H9 (cell line): ENCODE measurements at regions not wholly inside any gene's neighbourhood (a gene's known extent, or its start where the extent isn't known, plus 50 kb on each side); places are given as distances from the start of the nearest gene placed in this dataset.

Experiments used
- DNase-seq: peaks from one replicate; pipeline ENCODE4 v3.0.0-alpha.2; 2017
- H2AFZ ChIP-seq: one replicate; pipeline ENCODE4 v1.6.1; 2013; ENCODE audit warnings: mild to moderate bottlenecking, low read length, control low read depth, moderate library complexity
- H2AK5ac ChIP-seq: 2 replicates; pipeline ENCODE4 v1.6.1; 2013; ENCODE audit warnings: low read length, control low read depth, mixed read lengths; ENCODE audit not compliant: insufficient read length
- H2BK120ac ChIP-seq: one replicate; pipeline ENCODE4 v1.6.1; 2013; ENCODE audit warnings: low read depth, mild to moderate bottlenecking, low read length, control low read depth, inconsistent platforms; ENCODE audit not compliant: poor library complexity, severe bottlenecking
- H2BK12ac ChIP-seq: 2 replicates; pipeline ENCODE4 v1.6.1; 2013; ENCODE audit warnings: low read length, control low read depth, mixed read lengths, low read depth; ENCODE audit not compliant: insufficient read length
- H2BK15ac ChIP-seq: 2 replicates; pipeline ENCODE4 v1.6.1; 2013; ENCODE audit warnings: low read depth, low read length, control low read depth
- H2BK20ac ChIP-seq: one replicate; pipeline ENCODE4 v1.6.1; 2013; ENCODE audit warnings: low read depth, mild to moderate bottlenecking, low read length, control low read depth, inconsistent platforms; ENCODE audit not compliant: poor library complexity, severe bottlenecking
- H2BK5ac ChIP-seq: 2 replicates; pipeline ENCODE4 v1.6.1; 2013; ENCODE audit warnings: low read length, control low read depth, mixed read lengths; ENCODE audit not compliant: insufficient read length
- H3K14ac ChIP-seq: 2 replicates; pipeline ENCODE4 v1.6.1; 2013; ENCODE audit warnings: low read length, control low read depth; ENCODE audit not compliant: insufficient read depth
- H3K18ac ChIP-seq: 2 replicates; pipeline ENCODE4 v1.6.1; 2013; ENCODE audit warnings: low read depth, mild to moderate bottlenecking, mixed read lengths, low read length, control low read depth; ENCODE audit not compliant: insufficient read length
- H3K23ac ChIP-seq: 2 replicates; pipeline ENCODE4 v1.6.1; 2013; ENCODE audit warnings: low read length, control low read depth, mixed read lengths, low read depth; ENCODE audit not compliant: insufficient read length
- H3K23me2 ChIP-seq: 2 replicates; pipeline ENCODE4 v1.6.1; 2013; ENCODE audit warnings: low read depth, mild to moderate bottlenecking, mixed read lengths, low read length, control low read depth; ENCODE audit not compliant: insufficient read length, poor library complexity, severe bottlenecking
- H3K27ac ChIP-seq: 2 replicates; pipeline ENCODE4 v1.5.1; 2013; ENCODE audit warnings: low read length, control low read depth, mixed read lengths, low read depth; ENCODE audit not compliant: insufficient read length
- H3K27me3 ChIP-seq: 2 replicates; pipeline ENCODE4 v1.6.1; 2013; ENCODE audit warnings: low read length, control low read depth, inconsistent platforms; ENCODE audit not compliant: insufficient read depth
- H3K4ac ChIP-seq: 2 replicates; pipeline ENCODE4 v1.6.1; 2013; ENCODE audit warnings: low read depth, mild to moderate bottlenecking, control low read depth, inconsistent platforms, low read length, moderate library complexity
- H3K4me1 ChIP-seq: 2 replicates; pipeline ENCODE4 v1.6.1; 2013; ENCODE audit warnings: low read length, control low read depth, inconsistent platforms; ENCODE audit not compliant: insufficient read depth
- H3K4me2 ChIP-seq: 2 replicates; pipeline ENCODE4 v1.6.1; 2013; ENCODE audit warnings: low read length, control low read depth, mixed read lengths; ENCODE audit not compliant: insufficient read length, insufficient read depth
- H3K56ac ChIP-seq: 2 replicates; pipeline ENCODE4 v1.6.1; 2013; ENCODE audit warnings: low read depth, mild to moderate bottlenecking, mixed read lengths, low read length, control low read depth; ENCODE audit not compliant: insufficient read length
- H3K79me1 ChIP-seq: 2 replicates; pipeline ENCODE4 v1.6.1; 2013; ENCODE audit warnings: low read depth, mild to moderate bottlenecking, moderate library complexity, low read length, control low read depth, inconsistent platforms; ENCODE audit not compliant: insufficient read depth, poor library complexity, severe bottlenecking
- H3K79me2 ChIP-seq: 2 replicates; pipeline ENCODE4 v1.6.1; 2013; ENCODE audit warnings: low read length, control low read depth, inconsistent platforms; ENCODE audit not compliant: insufficient read depth
- H3K9ac ChIP-seq: 2 replicates; pipeline ENCODE4 v1.6.1; 2013; ENCODE audit warnings: low read length, control low read depth, mixed read lengths; ENCODE audit not compliant: insufficient read length; ENCODE audit errors: extremely low read depth
- H3K9me3 ChIP-seq: one replicate; pipeline ENCODE4 v1.6.1; 2013; ENCODE audit warnings: low read depth, low read length, inconsistent platforms; ENCODE audit not compliant: control insufficient read depth
- H3T11ph ChIP-seq: one replicate; pipeline ENCODE4 v1.6.1; 2013; ENCODE audit warnings: mild to moderate bottlenecking, low read length, control low read depth, inconsistent platforms
- H4K20me1 ChIP-seq: one replicate; pipeline ENCODE4 v1.6.1; 2013; ENCODE audit not compliant: control insufficient read depth, insufficient read length, insufficient read depth
- H4K5ac ChIP-seq: 2 replicates; pipeline ENCODE4 v1.6.1; 2013; ENCODE audit warnings: low read depth, mild to moderate bottlenecking, mixed read lengths, low read length, control low read depth; ENCODE audit not compliant: insufficient read length
- H4K8ac ChIP-seq: replicated peaks from 2 replicates; pipeline ENCODE4 v1.6.1; 2013; ENCODE audit warnings: low read length, control low read depth, mixed read lengths, low read depth; ENCODE audit not compliant: insufficient read length
- H4K91ac ChIP-seq: 2 replicates; pipeline ENCODE4 v1.6.1; 2013; ENCODE audit warnings: low read depth, mild to moderate bottlenecking, moderate library complexity, mixed read lengths, low read length, control low read depth; ENCODE audit not compliant: insufficient read length
- H3K27ac Mint-ChIP-seq, 3 experiments: 2 replicates in 2 of 3; 3 replicates in 1 of 3; pipeline ENCODE4 v1.8.0; 2020 to 2021; ENCODE audit warnings: mixed read lengths in 3 of 3, mild to moderate bottlenecking in 1 of 3, moderate library complexity in 1 of 3
- H3K27me3 Mint-ChIP-seq: 2 replicates; pipeline ENCODE4 v1.8.0; 2021; ENCODE audit warnings: low read depth, mild to moderate bottlenecking, moderate library complexity, mixed read lengths
- H3K36me3 Mint-ChIP-seq, 3 experiments: 2 replicates in 2 of 3; 3 replicates in 1 of 3; pipeline ENCODE4 v1.8.0; 2020 to 2021; ENCODE audit warnings: low read depth in 3 of 3, mixed read lengths in 3 of 3; ENCODE audit not compliant: insufficient read depth in 1 of 3
- H3K4me1 Mint-ChIP-seq, 2 experiments: 2 replicates each; pipeline ENCODE4 v1.8.0; 2020; ENCODE audit warnings: mixed read lengths in 2 of 2
- H3K4me3 Mint-ChIP-seq, 2 experiments: 2 replicates in 1 of 2; 3 replicates in 1 of 2; pipeline ENCODE4 v1.8.0; 2020 to 2021; ENCODE audit warnings: mild to moderate bottlenecking in 2 of 2, mixed read lengths in 2 of 2, moderate library complexity in 1 of 2
- H3K9me3 Mint-ChIP-seq, 2 experiments: 2 replicates in 1 of 2; 3 replicates in 1 of 2; pipeline ENCODE4 v1.8.0; 2020; ENCODE audit warnings: mild to moderate bottlenecking in 2 of 2, mixed read lengths in 2 of 2, moderate library complexity in 1 of 2
- WGBS: extraction: QIAGEN DNeasy Blood & Tissue Kit; methylation state at CpG from one replicate; pipeline ENCODE4 v1.1.7; 2013; ENCODE audit warnings: missing lambda C conversion rate, low lambda C conversion rate, mixed read lengths; ENCODE audit not compliant: insufficient read length; ENCODE audit errors: extremely low coverage; 5-methylcytosine and 5-hydroxymethylcytosine counted together
- TF ChIP-seq, protein P1 (sequence below): fragments of 200-600 bp; sonication (generic); conservative IDR thresholded peaks from 3 replicates; pipeline ENCODE4 v1.8.0; 2021; ENCODE audit warnings: antibody characterized with exemption, mild to moderate bottlenecking

DNA sequence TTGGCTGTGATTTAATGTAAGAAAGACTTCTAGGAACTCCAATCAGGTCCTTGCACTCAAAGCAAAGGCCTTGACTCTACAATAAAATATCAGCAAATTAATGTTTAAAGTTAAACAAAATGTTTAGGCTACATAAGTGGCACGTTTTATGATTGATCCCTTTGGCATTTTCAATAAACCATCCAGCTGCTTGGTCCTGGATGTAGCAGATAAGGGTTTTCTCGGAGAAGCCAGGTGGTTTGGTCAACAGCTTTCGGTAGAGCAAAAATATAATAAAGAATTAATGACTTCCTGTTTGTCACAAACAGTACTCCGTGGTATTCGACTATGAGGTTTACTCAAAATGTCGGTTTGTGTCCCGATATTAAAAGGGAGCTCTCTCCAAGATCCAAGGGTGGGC lies 95.8 kb downstream of the GEMIN8 start:
- peaks cover 39 to 50% of the 10 kb centered on the region in 2 experiments for H3K4me1 Mint-ChIP-seq
- peaks cover 5% of the 10 kb centered on the region for H3K23me2 ChIP-seq
- no peak overlapping the region for H2AFZ ChIP-seq

More for the DNA sequence above, 95.8 kb downstream of the GEMIN8 start:
- no peak overlapping the region for H4K8ac ChIP-seq
- H2BK20ac ChIP-seq: no peak overlapping the region
- peak overlapping the region; percentile 37 for H3K4me2 ChIP-seq
- no peak overlapping the region for H3K4ac ChIP-seq
- no peaks in the 10 kb centered on the region for H3K9me3 ChIP-seq
- no peak overlapping the region for H2BK120ac ChIP-seq
- WGBS: no CpG with 5 or more reads among the region's 7 CpGs
- Mint-ChIP-seq H3K9me3 (peaks cover 23 to 39% of the 10 kb centered on the region in 2 experiments), H3K27me3 (no peaks in the 10 kb centered on the region), H3K27ac (peak overlapping the region; percentile 47 to 84 (median 64); a peak in 5 of 7 replicates), H3K4me3 (peak overlapping the region in 1 of 2 experiments; percentile 33; a peak in 1 of 5 replicates), H3K36me3 (peaks cover 21 to 32% (median 30%) of the 10 kb centered on the region in 3 experiments)
- TF ChIP-seq, protein P1, sequence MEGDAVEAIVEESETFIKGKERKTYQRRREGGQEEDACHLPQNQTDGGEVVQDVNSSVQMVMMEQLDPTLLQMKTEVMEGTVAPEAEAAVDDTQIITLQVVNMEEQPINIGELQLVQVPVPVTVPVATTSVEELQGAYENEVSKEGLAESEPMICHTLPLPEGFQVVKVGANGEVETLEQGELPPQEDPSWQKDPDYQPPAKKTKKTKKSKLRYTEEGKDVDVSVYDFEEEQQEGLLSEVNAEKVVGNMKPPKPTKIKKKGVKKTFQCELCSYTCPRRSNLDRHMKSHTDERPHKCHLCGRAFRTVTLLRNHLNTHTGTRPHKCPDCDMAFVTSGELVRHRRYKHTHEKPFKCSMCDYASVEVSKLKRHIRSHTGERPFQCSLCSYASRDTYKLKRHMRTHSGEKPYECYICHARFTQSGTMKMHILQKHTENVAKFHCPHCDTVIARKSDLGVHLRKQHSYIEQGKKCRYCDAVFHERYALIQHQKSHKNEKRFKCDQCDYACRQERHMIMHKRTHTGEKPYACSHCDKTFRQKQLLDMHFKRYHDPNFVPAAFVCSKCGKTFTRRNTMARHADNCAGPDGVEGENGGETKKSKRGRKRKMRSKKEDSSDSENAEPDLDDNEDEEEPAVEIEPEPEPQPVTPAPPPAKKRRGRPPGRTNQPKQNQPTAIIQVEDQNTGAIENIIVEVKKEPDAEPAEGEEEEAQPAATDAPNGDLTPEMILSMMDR: no peak
- H3K9ac ChIP-seq: no peak overlapping the region
- H2BK5ac ChIP-seq: no peak overlapping the region
- no peak overlapping the region for H3T11ph ChIP-seq
- no peaks in the 10 kb centered on the region for H3K79me1 ChIP-seq
- H4K5ac ChIP-seq: no peak overlapping the region
- no peak for DNase-seq
- H3K4me1 ChIP-seq: peaks cover 16% of the 10 kb centered on the region; the same call in 1 of the 2 replicates
- no peaks in the 10 kb centered on the region for H4K20me1 ChIP-seq
- no peak overlapping the region for H2BK15ac ChIP-seq
- H4K91ac ChIP-seq: no peak overlapping the region
- H3K14ac ChIP-seq: no peak overlapping the region
- H3K79me2 ChIP-seq: peaks cover 18% of the 10 kb centered on the region; the same call in 1 of the 2 replicates
- no peaks in the 10 kb centered on the region for H3K27me3 ChIP-seq
- no peak overlapping the region for H2AK5ac ChIP-seq
- no peak overlapping the region for H3K18ac ChIP-seq
- H2BK12ac ChIP-seq: no peak overlapping the region
- H3K23ac ChIP-seq: no peak overlapping the region
- H3K56ac ChIP-seq: no peak overlapping the region
- H3K27ac ChIP-seq: peak overlapping the region; percentile 92
